H1 (cell line): ENCODE measurements at regions not wholly inside any gene's neighbourhood (a gene's known extent, or its start where the extent isn't known, plus 50 kb on each side); places are given as distances from the start of the nearest gene placed in this dataset.

ENCODE experiments used
- CTCF ChIA-PET: fragments of 300-600 bp; sonication (Branson Sonifier 250); formaldehyde crosslinking; loops from one replicate; lab custom pipeline; 2021; ENCODE audit not compliant: partially characterized antibody; lab: Charles Lee
- POLR2A ChIA-PET: fragments of 300-600 bp; sonication (Branson Sonifier 250); formaldehyde crosslinking; loops from one replicate; lab custom pipeline; 2021; ENCODE audit warnings: inconsistent platforms; ENCODE audit not compliant: partially characterized antibody; lab: Charles Lee
- DNase-seq, 2 experiments: peaks; one replicate each; pipeline versions ENCODE4 v3.0.0 to v3.0.0-alpha.2; 2010 to 2022; ENCODE audit warnings: low spot score in 2 of 2, low read depth in 1 of 2, mixed read lengths in 1 of 2
- FAIRE-seq: peaks from 2 replicates; lab custom pipeline; 2011; peaks lifted over from hg19 to GRCh38; lab: Jason Lieb, UNC
- H2AFZ ChIP-seq: 2 replicates; pipeline ENCODE4 v1.8.1; 2012; ENCODE audit warnings: low read length, inconsistent platforms
- H2AK5ac ChIP-seq: 2 replicates; pipeline ENCODE4 v1.6.1; 2013; ENCODE audit warnings: low read depth, low read length
- H2BK120ac ChIP-seq: replicated peaks from 2 replicates; pipeline ENCODE3; 2013; ENCODE audit warnings: low read depth, low read length, inconsistent platforms
- H2BK12ac ChIP-seq: 2 replicates; pipeline ENCODE4 v1.6.1; 2013; ENCODE audit warnings: low read depth, low read length
- H2BK15ac ChIP-seq: 2 replicates; pipeline ENCODE4 v1.6.1; 2013; ENCODE audit warnings: low read length
- H2BK20ac ChIP-seq: 2 replicates; pipeline ENCODE4 v1.6.1; 2013; ENCODE audit warnings: low read length
- H2BK5ac ChIP-seq: 2 replicates; pipeline ENCODE4 v1.6.1; 2013; ENCODE audit warnings: low read depth, low read length
- H3K14ac ChIP-seq: 2 replicates; pipeline ENCODE4 v1.6.1; 2013; ENCODE audit warnings: inconsistent platforms; ENCODE audit not compliant: insufficient read length
- H3K18ac ChIP-seq: 2 replicates; pipeline ENCODE4 v1.6.1; 2013; ENCODE audit warnings: low read length; ENCODE audit errors: extremely low read depth
- H3K23ac ChIP-seq: 2 replicates; pipeline ENCODE4 v1.6.1; 2013; ENCODE audit warnings: inconsistent platforms; ENCODE audit not compliant: insufficient read length
- H3K23me2 ChIP-seq: 2 replicates; pipeline ENCODE4 v1.6.1; 2013; ENCODE audit warnings: low read depth, low read length
- H3K27ac ChIP-seq: 2 replicates; pipeline ENCODE4 v1.6.1; 2011; ENCODE audit warnings: low read depth, low read length, inconsistent platforms
- H3K27me3 ChIP-seq, 4 experiments: replicated peaks in 1 of 4; 1 replicate in 1 of 4; 2 replicates in 3 of 4; pipeline versions ENCODE4 v1.6.1 to v1.8.1; 2011 to 2013; ENCODE audit warnings: low read length in 3 of 4, mild to moderate bottlenecking in 3 of 4, inconsistent platforms in 2 of 4, mixed read lengths in 2 of 4, moderate library complexity in 1 of 4; ENCODE audit not compliant: control insufficient read depth in 3 of 4, insufficient read depth in 3 of 4; ENCODE audit errors: extremely low read depth in 1 of 4
- H3K36me3 ChIP-seq, 4 experiments: 2 replicates each; pipeline versions ENCODE4 v1.6.1 to v1.8.1; 2011 to 2013; ENCODE audit warnings: mild to moderate bottlenecking in 4 of 4, low read length in 3 of 4, moderate library complexity in 2 of 4, control low read depth in 1 of 4, inconsistent platforms in 1 of 4; ENCODE audit not compliant: insufficient read depth in 4 of 4, control insufficient read depth in 2 of 4
- H3K4ac ChIP-seq: replicated peaks from 2 replicates; pipeline ENCODE3; 2013; ENCODE audit warnings: low read length, low read depth, mixed read lengths, inconsistent platforms; ENCODE audit not compliant: insufficient read length
- H3K4me1 ChIP-seq, 4 experiments: replicated peaks in 1 of 4; 1 replicate in 1 of 4; 2 replicates in 3 of 4; pipeline versions ENCODE4 v1.6.1 to v1.8.1; 2011 to 2013; ENCODE audit warnings: low read length in 3 of 4, inconsistent platforms in 2 of 4, mixed read lengths in 1 of 4; ENCODE audit not compliant: insufficient read depth in 4 of 4, control insufficient read depth in 3 of 4
- H3K4me2 ChIP-seq, 2 experiments: 2 replicates each; pipeline versions ENCODE4 v1.6.1 to v1.8.1; 2011 to 2013; ENCODE audit warnings: low read depth in 2 of 2, low read length in 2 of 2, control low read depth in 1 of 2, inconsistent platforms in 1 of 2, mild to moderate bottlenecking in 1 of 2; ENCODE audit not compliant: insufficient read depth in 1 of 2
- H3K4me3 ChIP-seq, 4 experiments: fragments of 200-600, 300-600 bp in 1 of 4; sonication (generic), shearing (Covaris generic), sonication (Bioruptor Twin) in 1 of 4; 2 replicates each; pipeline versions ENCODE4 v1.5.1 to v1.8.1; 2011 to 2016; ENCODE audit warnings: low read length in 4 of 4, low read depth in 3 of 4, control low read depth in 2 of 4, inconsistent platforms in 2 of 4, mild to moderate bottlenecking in 2 of 4, mixed read lengths in 1 of 4, moderate library complexity in 1 of 4; ENCODE audit not compliant: insufficient read depth in 2 of 4; ENCODE audit errors: extremely low read depth in 1 of 4
- H3K56ac ChIP-seq: replicated peaks from 2 replicates; pipeline ENCODE3; 2013; ENCODE audit warnings: low read depth, mild to moderate bottlenecking, mixed read lengths, low read length, inconsistent platforms; ENCODE audit not compliant: insufficient read length
- H3K79me1 ChIP-seq: 2 replicates; pipeline ENCODE4 v1.6.1; 2013; ENCODE audit warnings: low read depth, low read length, control low read depth
- H3K79me2 ChIP-seq, 2 experiments: 2 replicates each; pipeline versions ENCODE4 v1.6.1 to v1.8.1; 2012 to 2013; ENCODE audit warnings: low read length in 2 of 2, mild to moderate bottlenecking in 2 of 2, inconsistent platforms in 1 of 2; ENCODE audit not compliant: insufficient read depth in 2 of 2, control insufficient read depth in 1 of 2
- H3K9ac ChIP-seq, 4 experiments: replicated peaks in 1 of 4; 1 replicate in 1 of 4; 2 replicates in 3 of 4; pipeline versions ENCODE4 v1.6.1 to v1.8.1; 2011 to 2013; ENCODE audit warnings: low read depth in 3 of 4, low read length in 3 of 4, control low read depth in 2 of 4, mild to moderate bottlenecking in 2 of 4, moderate library complexity in 2 of 4, inconsistent platforms in 1 of 4; ENCODE audit errors: extremely low read depth in 1 of 4
- H3K9me3 ChIP-seq, 2 experiments: 2 replicates each; pipeline versions ENCODE4 v1.6.1 to v1.8.1; 2012 to 2013; ENCODE audit warnings: mild to moderate bottlenecking in 2 of 2, moderate library complexity in 2 of 2, control low read depth in 1 of 2, inconsistent platforms in 1 of 2, low read depth in 1 of 2, low read length in 1 of 2, mixed read lengths in 1 of 2; ENCODE audit not compliant: insufficient read depth in 2 of 2
- H4K20me1 ChIP-seq, 2 experiments: replicated peaks in 1 of 2; 2 replicates each; pipeline versions ENCODE3 to v1.8.1; 2011 to 2013; ENCODE audit warnings: inconsistent platforms in 2 of 2, low read length in 2 of 2, mild to moderate bottlenecking in 1 of 2; ENCODE audit not compliant: insufficient read depth in 2 of 2, control insufficient read depth in 1 of 2
- H4K5ac ChIP-seq: 2 replicates; pipeline ENCODE4 v1.6.1; 2013; ENCODE audit warnings: low read length, low read depth, mixed read lengths, inconsistent platforms; ENCODE audit not compliant: insufficient read length
- H4K8ac ChIP-seq: 2 replicates; pipeline ENCODE4 v1.8.0; 2013; ENCODE audit warnings: mild to moderate bottlenecking, moderate library complexity, low read length, inconsistent platforms; ENCODE audit not compliant: insufficient read depth; ENCODE audit errors: extremely low read depth
- H4K91ac ChIP-seq: replicated peaks from 2 replicates; pipeline ENCODE3; 2013; ENCODE audit warnings: low read length, mixed read lengths, inconsistent platforms; ENCODE audit not compliant: insufficient read length
- ASH2L ChIP-seq: fragments of 200-600, 300-600 bp; sonication (generic); IDR thresholded peaks from one replicate; pipeline ENCODE4 v1.7.1; 2017; ENCODE audit warnings: low read length
- BRCA1 ChIP-seq: IDR thresholded peaks from 2 replicates; pipeline ENCODE4 v1.6.1; 2012; ENCODE audit warnings: low read depth, low read length, improper control_type of control experiment
- CREB1 ChIP-seq: IDR thresholded peaks from 2 replicates; pipeline ENCODE4 v1.6.1; 2012; ENCODE audit warnings: inconsistent platforms
- GABPA ChIP-seq: IDR thresholded peaks from 2 replicates; pipeline ENCODE4 v1.6.1; 2011; ENCODE audit warnings: mild to moderate bottlenecking, low read length, moderate library complexity, borderline replicate concordance; ENCODE audit not compliant: insufficient read depth
- HDAC2 ChIP-seq, 2 experiments: fragments of 300-600 bp in 1 of 2; sonication (generic) in 1 of 2; IDR thresholded peaks; 2 replicates each; pipeline ENCODE4 v1.6.1; 2011 to 2012; ENCODE audit warnings: low read depth in 2 of 2, low read length in 2 of 2, mild to moderate bottlenecking in 2 of 2, moderate library complexity in 2 of 2, borderline replicate concordance in 1 of 2, inconsistent platforms in 1 of 2
- HDAC6 ChIP-seq: IDR thresholded peaks from one replicate; pipeline ENCODE4 v1.7.1; 2012; ENCODE audit warnings: low read depth, mild to moderate bottlenecking, inconsistent platforms, low read length, moderate library complexity
- JUN ChIP-seq: IDR thresholded peaks from 2 replicates; pipeline ENCODE4 v1.6.1; 2011; ENCODE audit warnings: low read depth, mild to moderate bottlenecking, improper control_type of control experiment, low read length
- MAFK ChIP-seq: IDR thresholded peaks from 2 replicates; pipeline ENCODE4 v1.6.1; 2012; ENCODE audit warnings: low read depth, mild to moderate bottlenecking, improper control_type of control experiment, low read length
- RFX5 ChIP-seq: IDR thresholded peaks from 2 replicates; pipeline ENCODE4 v1.6.1; 2011; ENCODE audit warnings: low read depth, low read length, improper control_type of control experiment, borderline replicate concordance
- RXRA ChIP-seq: IDR thresholded peaks from 2 replicates; pipeline ENCODE4 v1.6.1; 2011; ENCODE audit warnings: low read depth, mild to moderate bottlenecking, low read length, moderate library complexity; ENCODE audit not compliant: insufficient read depth
- SAP30 ChIP-seq: fragments of 300-600 bp; sonication (generic); IDR thresholded peaks from 2 replicates; pipeline ENCODE4 v1.7.1; 2012; ENCODE audit warnings: low read length, moderate library complexity, mild to moderate bottlenecking, inconsistent platforms; ENCODE audit not compliant: insufficient read depth, insufficient replicate concordance
- SIX5 ChIP-seq: IDR thresholded peaks from 2 replicates; pipeline ENCODE4 v1.6.1; 2011; ENCODE audit warnings: mild to moderate bottlenecking, low read depth, low read length
- SRF ChIP-seq: IDR thresholded peaks from 2 replicates; pipeline ENCODE4 v1.6.1; 2011; ENCODE audit warnings: mild to moderate bottlenecking, low read depth, low read length, moderate library complexity
- SUZ12 ChIP-seq: fragments of 200-600 bp; sonication (generic); IDR thresholded peaks from 2 replicates; pipeline ENCODE4 v1.6.1; 2012; ENCODE audit warnings: mild to moderate bottlenecking, inconsistent platforms, low read length, moderate library complexity, mixed read lengths
- YY1 ChIP-seq: IDR thresholded peaks from 2 replicates; pipeline ENCODE4 v1.6.1; 2011; ENCODE audit warnings: low read depth, mild to moderate bottlenecking, low read length
- WGBS, 2 experiments: shearing (Covaris generic) in 1 of 2; methylation state at CpG; one replicate each; pipeline versions ENCODE4 v1.1.6 to v1.1.7; 2013 to 2015; ENCODE audit warnings: low lambda C conversion rate in 2 of 2, mixed read lengths in 2 of 2, inconsistent platforms in 1 of 2, low coverage in 1 of 2, missing lambda C conversion rate in 1 of 2; ENCODE audit not compliant: insufficient replicate concordance in 2 of 2, insufficient coverage in 1 of 2, insufficient read length in 1 of 2; ENCODE audit errors: extremely low coverage in 1 of 2, missing lambda C conversion rate in 1 of 2; 5-methylcytosine and 5-hydroxymethylcytosine counted together

DNA sequence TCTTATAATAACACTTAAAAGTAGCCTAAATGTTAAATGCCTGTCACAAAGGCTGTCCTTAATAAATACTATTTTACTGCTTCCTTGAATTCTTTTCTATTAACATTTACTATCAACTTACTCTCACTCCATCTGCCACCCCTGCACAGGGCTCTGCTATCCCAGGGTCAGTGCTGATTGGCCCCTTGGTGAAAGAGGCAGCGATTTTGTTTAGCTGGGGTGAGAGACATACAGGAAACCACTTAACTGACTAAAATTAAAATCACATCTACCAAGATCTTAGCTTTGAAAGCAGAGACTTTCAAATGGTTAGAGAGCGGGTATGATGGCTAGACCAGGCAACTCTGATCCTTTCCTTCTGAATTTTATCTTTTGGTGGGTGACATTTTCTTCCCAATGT, 149.9 kb upstream of the HTR2A start:
- no peak overlapping the region for H3K14ac ChIP-seq
- H3K4me2 ChIP-seq, result no peak overlapping the region
- H2BK12ac ChIP-seq, result no peak overlapping the region
- H2BK15ac ChIP-seq, result no peak overlapping the region
- peaks cover 0 to 5% (median 1%) of the 10 kb centered on the region in 4 experiments; a peak in 2 of 7 replicates for H3K4me1 ChIP-seq
- no peaks in the 10 kb centered on the region for H3K9me3 ChIP-seq
- no peak for TF ChIP-seq ASH2L
- no peak for TF ChIP-seq SIX5
- no peak for TF ChIP-seq JUN
- TF ChIP-seq HDAC2 (IDR thresholded peaks at IDR 0.05; ENCODE audit: borderline replicate concordance in 1 of 2, low read depth in 2 of 2, low read length in 2 of 2), result no peak
- no peak for TF ChIP-seq MAFK
- no peak for TF ChIP-seq BRCA1
- TF ChIP-seq SRF, result no peak
- no peak for TF ChIP-seq YY1
- TF ChIP-seq RXRA, result no peak
- TF ChIP-seq SUZ12, result no peak
- TF ChIP-seq GABPA, result no peak
- no peak for TF ChIP-seq RFX5
- no peak for TF ChIP-seq HDAC6
- TF ChIP-seq CREB1, result no peak
- no peak for TF ChIP-seq SAP30
- H3K9ac ChIP-seq, result no peak overlapping the region
- H2AFZ ChIP-seq, result no peak overlapping the region
- H4K20me1 ChIP-seq, result no peaks in the 10 kb centered on the region
- H2BK5ac ChIP-seq, result no peak overlapping the region
- H4K91ac ChIP-seq, result no peak overlapping the region
- H4K8ac ChIP-seq, result no peak overlapping the region
- CTCF ChIA-PET, result interaction anchor here (1.5 kb wide), 1 partner anchor 37 kb away, joined by 3 read pairs; no protein-coding TSS in a partner anchor
- no peak for FAIRE-seq
- no peaks in the 10 kb centered on the region for H3K23me2 ChIP-seq
- WGBS, 2 experiments, result 92% methylated on average over 2 of the region's 2 CpGs; no CpG with 5 or more reads in 1 of the 2 experiments
- POLR2A ChIA-PET, result no interaction called here
- no peak overlapping the region for H2BK20ac ChIP-seq
- H4K5ac ChIP-seq, result no peak overlapping the region
- H3K18ac ChIP-seq, result no peak overlapping the region
- H3K27ac ChIP-seq, result no peak overlapping the region
- no peaks in the 10 kb centered on the region for H3K79me1 ChIP-seq
- peaks cover 0 to 1% (median 0%) of the 10 kb centered on the region in 4 experiments; a peak in 1 of 7 replicates for H3K27me3 ChIP-seq
- no peak overlapping the region for H3K4me3 ChIP-seq
- no peaks in the 10 kb centered on the region for H3K36me3 ChIP-seq
- no peak overlapping the region for H2AK5ac ChIP-seq
- no peaks in the 10 kb centered on the region for H3K79me2 ChIP-seq
- no peak overlapping the region for H3K23ac ChIP-seq
- no peak for DNase-seq
- no peak overlapping the region for H3K4ac ChIP-seq
- H2BK120ac ChIP-seq, result no peak overlapping the region
- no peak overlapping the region for H3K56ac ChIP-seq
